UCSD-AML1 (cell line): ENCODE measurements at regions not wholly inside any gene's neighbourhood (a gene's known extent, or its start where the extent isn't known, plus 50 kb on each side); places are given as distances from the start of the nearest gene placed in this dataset.
"Not testable (repeated sequence)": the region's sequence is repeated elsewhere in the genome, so short reads cannot be mapped to it uniquely, and the experiment has no call there.

ENCODE experiments used
- DNase-seq: peaks from one replicate; lab custom pipeline; 2025; ENCODE audit not compliant: unreplicated experiment; lab: John Stamatoyannopoulos, UW

DNA sequence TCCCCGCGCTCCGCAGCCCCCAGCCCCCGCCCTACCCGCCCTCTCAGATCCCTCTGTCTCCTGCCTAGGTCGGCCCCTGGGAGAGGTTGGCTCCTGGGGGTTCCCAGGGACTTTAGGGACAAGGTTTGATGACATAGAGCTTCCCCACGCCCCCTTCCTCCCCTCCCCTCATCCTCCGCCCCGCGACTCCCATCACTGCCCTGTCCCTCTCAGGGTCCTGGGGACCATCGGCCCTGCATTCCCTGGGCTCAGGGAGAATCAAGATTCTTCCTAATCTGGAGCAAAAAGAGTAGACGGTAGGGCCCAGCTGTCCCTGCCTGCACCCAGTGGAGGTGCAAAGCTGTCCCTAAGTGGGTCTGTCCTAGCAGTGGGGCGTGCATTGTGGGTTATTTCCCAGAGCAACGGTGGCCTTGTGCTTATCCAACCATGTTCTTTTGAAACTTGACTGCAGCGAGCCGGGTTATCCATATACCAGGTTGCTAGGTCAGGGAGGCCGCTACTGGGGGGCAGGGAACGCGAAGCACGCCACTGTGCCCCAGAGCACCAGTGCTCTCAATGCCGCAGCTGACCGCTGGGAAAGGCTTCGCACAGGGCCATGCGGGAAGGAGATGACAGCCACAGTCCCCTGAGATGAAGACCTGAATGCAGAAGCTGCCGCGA, 124.4 kb upstream of the PRMT8 start:
- no peak for DNase-seq

DNA sequence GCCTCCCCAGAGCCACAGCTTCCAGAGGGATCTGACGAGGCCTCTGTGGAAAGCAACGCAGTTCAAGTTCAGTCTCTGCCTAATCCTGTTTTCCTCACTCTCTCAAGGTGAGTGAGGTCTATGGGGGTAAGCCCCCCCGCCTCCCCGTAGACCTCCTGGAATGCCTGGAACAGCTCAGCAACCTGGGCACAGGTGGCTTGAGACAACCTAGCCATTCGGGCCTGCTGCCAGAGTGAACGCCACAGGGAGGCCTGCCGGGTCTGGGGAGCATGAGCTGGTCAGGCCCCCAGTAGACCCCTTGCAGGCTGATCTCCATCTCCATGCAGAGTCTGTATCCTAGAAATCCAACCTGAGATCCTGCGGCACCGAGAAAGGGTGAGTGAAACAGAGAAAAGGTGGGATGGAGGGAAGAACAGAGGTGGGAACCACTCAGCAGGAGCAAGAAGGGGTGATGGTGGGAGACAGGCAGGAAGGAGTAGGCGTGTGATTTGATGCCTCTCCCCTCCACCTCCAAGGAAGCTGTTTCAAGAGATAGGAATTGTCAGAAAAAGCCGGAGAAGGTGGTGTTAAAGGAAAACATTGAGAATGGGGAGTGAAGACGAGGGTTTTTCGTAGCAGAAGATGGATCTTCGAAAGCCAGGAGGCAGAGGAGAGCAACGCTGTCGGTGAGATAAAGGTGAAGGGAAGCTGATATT, 123.1 kb upstream of the PRMT8 start:
- no peak for DNase-seq

DNA sequence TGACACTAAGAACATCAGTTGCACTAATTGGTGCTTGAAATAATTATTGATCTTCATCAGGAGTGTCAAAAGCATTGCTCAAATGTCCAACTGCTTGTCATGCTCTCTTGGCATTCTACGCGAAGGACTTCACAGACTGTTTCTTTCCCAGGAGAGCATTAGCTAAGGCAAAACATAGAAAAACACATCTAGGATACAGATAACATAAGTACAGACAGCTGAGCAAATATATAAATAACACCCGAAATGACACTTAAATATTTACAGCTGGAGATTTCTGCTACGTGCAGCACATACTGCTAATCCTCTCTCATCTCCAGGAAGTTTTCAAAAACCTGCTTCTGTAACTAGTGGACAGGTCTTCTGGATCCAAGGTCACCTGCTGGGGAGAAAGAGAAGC, 120.0 kb upstream of the PRMT8 start:
- DNase-seq = no peak

DNA sequence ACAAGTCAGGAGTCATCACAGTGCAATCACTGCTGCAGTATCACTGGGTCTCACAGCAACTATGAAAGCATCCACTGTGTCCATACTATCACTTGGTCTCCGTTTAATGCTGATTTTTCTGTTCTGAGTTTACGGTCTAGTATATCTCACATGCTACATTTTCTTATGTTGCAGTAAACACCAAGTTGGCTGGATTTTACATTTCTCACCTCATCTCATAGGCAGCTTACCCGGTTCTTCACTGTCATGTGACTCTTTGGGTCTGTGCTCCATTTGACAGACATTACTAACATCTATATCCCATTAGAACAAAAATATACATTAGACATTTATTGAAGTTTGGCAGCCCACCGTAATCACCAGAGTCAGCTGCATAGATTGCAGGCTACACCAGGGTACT, 115.7 kb upstream of the PRMT8 start:
- no peak for DNase-seq

DNA sequence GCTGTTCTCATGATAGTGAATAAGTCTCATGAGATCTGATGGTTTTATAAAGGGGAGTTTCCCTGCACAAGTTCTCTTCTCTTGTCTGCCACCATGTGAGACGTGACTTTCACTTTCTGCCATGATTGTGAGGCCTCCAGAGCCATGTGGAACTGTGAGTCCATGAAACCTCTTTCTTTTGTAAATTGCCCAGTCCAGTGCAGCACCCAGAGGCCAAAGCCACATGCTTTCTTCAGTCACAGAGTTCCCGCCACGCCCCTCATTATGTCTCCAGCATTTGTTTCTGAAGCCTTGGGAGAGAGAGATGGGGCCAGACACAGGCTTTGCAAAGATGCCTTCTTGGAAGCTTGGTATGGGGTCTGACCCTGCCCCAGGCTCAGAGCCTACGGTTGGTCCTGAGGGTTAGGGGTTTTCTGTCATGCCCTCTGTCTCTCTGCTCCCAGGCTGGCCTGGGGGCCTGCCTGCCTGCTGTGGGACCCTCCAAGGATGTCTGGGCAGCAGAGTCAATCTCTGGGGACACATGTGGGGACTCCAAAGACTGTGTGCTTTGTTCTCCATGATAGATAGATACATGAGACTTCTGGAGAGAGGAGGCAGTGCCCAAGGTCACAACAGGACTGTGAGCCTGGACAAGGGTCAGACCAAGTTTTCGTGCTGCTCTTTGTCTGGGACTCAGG, 114.1 kb upstream of the PRMT8 start:
- DNase-seq = no peak

DNA sequence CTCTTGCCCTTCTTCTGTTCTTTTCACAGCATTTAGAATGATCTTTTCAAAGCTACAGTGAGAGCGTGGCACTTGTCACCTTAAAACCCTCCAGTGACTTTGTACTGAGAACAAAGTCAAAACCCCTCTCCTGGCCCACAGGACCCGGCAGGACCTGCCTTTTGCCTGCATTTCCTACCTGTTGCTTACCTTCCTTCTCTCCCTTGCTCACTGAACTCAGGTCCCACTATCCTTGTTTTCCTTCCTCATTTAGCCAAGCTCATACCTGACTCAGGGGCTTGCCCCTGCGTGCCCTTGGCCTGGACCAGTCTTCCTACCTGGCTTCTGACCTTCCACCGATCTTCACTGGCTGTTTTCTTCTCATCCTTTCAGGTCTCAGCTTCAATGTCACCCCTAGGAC, 112.3 kb upstream of the PRMT8 start:
- DNase-seq = no peak

DNA sequence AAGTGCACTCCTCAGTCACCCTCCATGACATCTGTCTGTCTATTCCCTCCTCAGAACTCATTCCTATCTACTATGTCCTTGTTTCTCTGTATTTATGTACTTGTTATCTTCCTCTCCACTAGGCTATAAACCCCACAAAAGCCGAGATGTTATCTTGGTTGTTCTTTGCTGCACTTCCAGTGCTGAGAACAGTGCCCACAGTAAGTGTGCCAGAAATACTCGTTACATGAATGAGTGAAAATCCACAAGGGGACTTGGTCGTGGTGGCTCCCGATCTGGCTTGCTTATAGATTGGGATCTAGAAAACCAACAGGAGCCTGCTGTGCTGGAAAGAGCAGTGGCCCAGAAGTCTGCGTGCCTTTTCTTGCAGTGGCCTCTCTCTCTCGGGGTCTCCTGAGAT, 111.9 kb upstream of the PRMT8 start:
- DNase-seq = no peak

DNA sequence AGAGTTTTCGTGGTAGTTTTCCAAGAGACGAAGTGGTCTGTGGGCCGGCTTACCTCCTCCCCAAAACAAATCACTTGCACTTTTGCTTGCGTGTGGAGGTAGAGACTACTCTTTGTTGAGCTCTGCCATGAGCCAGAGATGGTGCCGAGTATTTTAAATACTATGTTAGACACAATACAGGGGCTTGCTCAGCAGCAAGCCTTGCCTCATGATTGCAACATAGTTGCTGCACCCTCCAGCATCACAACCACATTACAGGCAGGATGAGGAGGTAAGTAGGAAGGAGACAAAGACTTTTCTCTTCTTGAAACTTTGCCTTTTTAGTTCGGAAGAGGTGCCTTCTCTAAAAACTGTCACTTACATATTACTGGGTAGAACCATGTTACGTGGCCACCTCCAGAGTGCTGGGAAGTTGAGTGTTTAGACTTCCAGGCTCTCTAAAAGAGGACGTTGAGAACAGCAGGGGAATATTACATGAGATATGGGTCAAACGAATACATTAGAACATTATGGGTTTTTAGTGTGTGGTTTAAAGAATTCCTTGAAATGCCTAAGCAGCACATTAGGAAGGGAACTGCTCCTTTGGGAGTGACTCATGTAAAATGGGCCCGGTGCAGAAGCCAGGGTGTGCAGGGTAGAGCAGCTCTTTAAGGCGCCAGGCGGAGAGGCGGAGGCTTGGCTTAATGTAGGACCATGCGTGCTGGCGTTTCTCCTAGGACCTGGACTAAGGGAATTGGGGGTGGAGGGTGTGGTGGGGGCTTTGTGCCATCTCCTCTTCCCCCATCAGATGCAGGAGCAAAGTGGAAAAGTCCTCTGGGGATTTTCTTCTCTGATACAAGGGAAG, 110.6 kb upstream of the PRMT8 start:
- no peak for DNase-seq

DNA sequence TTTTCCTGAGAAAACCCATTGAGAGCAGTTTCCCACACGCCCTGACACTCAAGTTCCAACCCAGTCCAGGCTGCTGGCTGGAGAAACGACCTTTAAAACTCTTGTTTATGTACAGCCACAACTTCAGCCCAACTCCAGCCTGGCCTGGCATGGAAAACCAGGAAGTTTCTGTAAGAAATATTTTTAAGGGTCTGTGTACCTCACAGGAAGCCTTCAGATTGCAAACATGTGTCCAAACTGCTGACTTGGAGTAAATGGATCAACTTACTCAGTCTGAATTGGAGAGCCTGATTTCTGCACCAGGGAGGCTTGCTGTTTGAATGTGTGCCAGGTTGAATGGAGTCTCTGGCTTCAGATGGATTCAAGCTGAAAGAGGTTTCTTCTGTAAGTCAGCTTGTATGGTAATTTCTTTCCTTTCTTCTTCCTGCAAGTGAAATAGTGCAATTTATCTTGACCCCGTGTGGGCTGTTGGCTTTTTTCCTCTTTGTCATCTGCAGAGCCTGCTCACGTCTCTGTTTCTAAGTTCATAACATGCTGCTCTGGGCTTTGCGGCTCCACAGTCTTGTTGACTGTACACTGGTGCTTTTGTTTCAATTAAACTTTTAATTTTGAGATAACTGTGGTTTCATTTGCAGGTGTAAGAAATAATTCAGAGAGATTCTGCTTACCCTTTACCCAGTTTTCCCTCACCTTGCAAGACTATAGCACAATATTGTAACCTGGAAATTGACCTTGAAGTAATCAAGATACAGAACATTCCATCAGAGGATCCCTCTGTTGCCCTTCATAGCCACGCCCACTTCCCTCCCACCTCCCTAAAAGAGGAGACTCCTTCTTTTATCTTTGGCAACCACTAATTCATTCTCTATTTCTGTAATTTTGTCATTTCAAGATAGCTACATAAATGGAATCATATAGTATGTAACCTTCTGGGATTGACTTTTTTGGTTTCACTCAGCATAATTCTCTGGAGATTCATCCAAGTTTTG, 109.7 kb upstream of the PRMT8 start:
- DNase-seq = no peak

DNA sequence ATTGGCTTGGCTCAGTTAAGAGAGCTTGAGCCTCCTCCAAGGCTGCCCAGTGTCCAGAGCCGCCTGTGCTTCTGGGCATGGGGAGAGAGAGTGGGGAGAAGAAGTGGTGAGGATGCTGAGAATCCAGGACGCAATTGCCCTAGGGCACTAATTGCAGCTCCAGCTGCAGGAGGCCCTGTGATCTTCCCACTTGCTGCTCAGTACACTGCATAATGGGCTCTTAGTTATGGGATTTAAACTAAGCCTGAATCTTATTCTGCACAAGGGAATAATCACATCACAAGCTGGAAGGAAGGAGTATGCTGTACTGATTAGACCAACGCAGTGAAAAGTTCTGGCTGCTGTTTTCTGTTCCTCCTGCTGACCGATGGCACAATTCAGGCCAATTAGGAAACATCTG, 101.0 kb upstream of the PRMT8 start:
- no peak for DNase-seq

DNA sequence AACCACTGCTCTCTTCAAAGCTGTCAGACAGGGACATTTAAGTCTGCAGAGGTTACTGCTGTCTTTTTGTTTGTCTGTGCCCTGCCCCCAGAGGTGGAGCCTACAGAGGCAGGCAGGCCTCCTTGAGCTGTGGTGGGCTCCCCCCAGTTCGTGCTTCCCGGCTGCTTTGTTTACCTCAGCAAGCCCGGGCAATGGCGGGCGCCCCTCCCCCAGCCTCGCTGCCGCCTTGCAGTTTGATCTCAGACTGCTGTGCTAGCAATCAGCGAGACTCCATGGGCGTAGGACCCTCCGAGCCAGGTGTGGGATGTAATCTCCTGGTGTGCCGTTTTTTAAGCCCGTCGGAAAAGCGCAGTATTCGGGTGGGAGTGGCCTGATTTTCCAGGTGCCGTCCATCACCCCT, 93.4 kb upstream of the PRMT8 start:
- not testable (repeated sequence) for DNase-seq

DNA sequence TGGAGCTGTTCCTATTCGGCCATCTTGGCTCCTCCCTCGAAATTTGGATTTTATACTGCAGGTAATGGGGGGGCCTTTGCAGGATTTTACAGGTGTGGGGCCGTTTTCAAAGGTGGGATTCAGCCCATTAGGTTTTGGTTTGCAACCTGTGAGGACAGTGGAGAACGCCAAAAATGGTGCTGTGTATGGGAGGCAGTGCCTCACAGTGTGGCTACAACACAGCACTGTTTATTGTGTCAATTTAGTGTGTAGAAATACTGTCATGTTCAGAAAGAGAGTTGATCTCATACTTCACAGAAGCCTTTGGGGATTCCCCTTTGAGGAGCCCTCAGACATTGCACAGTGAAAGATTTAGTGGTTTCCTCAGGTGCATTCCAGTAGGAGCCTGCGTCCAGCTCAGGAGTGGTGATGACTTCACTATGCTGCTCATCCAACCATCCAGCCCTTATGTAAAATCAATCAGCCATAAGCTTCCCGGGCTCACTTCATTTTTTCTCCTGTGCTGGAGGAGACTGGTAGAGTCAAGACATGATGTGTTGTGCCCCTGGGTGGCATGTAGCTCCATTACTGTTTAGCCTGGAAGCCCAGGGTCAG, 92.7 kb upstream of the PRMT8 start:
- no peak for DNase-seq

DNA sequence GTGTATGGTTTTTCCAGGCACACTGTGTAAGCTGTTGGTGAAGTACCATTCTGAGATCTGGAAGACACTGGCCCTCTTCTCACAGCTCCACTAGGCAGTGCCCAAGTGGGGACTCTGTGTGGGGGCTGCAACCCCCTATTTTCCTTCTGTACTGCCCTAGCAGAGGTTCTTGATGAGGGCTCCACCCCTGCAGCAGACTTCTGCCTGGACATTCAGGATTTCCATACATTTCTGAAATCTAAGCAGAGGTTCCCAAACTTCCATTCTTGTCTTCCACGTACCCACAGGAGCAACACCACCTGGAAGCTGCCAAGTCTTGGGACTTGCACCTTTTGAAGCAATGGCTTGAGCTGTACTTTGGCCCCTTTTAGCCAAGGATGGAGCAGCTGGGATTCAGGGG, 85.2 kb upstream of the PRMT8 start:
- DNase-seq = no peak

DNA sequence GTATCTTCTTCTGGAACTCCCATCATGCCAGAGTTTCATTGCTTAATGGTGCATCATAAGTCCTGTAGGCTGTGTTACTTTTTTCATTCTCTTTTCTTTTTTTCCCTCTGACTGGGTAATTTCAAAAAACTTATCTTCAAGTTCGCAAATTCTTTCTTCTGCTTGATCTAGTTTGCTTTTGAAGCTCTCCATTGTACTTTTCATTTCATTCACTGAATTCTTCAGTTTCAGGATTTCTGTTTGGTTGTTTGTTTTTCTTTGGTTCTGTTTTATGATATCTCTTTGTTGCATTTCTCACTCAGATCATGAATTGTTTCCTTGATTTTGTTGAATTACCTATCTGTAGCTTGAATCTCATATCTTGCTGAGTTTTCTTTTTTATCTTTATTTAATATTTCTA, 83.3 kb upstream of the PRMT8 start:
- no peak for DNase-seq

DNA sequence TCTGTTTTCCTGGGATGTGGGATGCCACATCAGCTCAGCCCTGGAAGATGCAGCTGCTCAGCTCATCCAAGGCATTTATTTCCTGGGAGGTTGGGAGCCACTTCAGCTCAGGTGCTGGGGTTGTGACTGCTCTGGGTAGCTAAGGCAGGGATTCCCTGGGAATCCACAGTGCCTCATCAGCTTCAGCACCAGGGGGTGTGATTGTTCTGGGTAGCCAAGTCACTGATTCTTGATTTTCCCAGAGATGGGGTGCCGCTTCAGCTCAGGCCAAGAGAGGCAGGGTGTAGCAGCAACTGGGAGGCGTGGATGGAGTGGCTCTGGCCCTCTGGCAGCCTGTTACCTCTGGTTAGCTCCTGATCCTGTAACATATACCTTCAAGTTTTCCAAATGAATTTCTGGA, 81.3 kb upstream of the PRMT8 start:
- DNase-seq = no peak

DNA sequence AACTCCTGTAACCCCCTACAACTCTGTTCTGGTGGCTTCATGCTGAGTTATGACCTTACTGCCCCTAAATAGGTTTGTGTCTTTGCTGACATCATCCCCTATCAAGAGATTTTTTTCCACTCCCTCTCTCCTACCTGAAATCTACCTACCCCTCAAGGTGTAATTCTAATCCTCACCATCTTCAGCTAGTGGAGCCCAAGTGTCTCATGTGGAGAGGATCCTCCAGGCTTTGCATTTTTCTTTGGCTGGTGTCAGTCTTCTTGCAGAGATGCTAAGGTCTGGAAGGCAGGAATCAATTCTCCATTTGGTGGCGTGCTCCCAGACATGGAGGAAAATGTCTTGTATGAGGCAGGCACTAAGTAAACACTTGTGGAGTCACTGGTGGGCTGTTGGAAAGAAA, 74.8 kb upstream of the PRMT8 start:
- DNase-seq = no peak

DNA sequence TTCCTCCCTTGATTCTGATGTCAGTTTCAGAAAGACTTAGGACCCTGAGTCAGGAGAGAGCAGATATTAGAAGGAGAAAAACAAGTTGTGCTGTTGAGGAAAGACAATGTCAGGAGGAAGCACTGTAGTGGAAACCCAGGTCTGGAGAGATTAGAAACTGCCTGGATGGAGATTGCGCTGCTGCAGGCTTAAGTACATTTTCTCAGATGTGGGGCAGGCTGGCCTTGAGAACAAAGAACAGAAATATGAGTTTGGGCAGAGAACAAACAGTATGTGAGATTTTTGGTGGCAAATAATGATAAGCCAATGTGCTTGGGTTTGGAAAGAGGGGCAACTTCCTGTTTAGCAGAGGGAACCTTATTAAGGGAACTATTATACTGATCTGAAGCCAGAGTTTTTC, 74.3 kb upstream of the PRMT8 start:
- DNase-seq = no peak

DNA sequence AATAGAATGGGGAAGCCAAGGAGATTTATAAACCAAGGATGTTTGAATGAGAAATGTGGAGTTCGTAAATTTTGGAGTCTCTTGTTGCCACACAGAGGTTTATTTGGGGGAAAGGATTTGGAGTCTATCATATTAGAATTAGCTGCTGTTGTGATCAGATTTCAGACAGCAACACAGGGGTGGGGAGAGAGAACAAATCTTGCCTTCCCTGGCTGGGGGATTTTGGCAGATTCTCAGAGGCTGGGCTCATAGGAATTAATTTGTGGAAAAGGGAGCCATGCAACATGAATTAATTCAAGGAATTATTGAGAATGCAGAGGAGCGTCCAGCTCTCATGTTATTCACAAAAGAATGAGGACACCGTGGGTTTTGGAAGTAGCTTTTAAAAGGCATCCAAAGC, 73.9 kb upstream of the PRMT8 start:
- DNase-seq = no peak

DNA sequence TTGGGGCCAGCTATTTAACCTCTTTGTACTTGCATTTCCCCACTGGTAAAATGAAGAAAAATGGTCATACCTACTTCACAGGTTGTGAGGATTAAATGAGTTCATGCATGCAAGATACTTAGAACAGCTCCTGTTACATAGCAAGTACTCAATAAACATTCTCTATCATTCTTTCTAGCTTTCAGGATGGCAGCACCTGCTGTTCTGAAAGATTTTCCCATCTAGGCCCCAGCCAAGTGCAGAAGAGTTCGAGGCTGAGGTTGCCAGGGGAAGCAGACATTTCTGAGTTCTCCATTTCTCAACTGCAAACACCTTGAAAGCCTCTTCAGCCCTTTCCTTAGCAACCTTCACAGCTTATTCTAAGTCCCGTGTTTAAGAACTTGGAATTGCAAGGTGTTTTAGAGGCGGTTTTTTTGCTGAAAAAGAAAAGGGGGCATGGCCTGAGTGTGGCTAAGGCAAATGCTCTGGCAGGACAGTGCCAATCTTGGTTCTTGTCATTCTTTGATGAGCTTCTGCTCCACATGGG, 73.0 kb upstream of the PRMT8 start:
- DNase-seq = no peak
